ENCODE measurements at regions not wholly inside any gene's neighbourhood (a gene's known extent, or its start where the extent isn't known, plus 50 kb on each side); places are given as distances from the start of the nearest gene placed in this dataset.

- peak; percentile 29 for ATAC-seq
- H3K9me3 Mint-ChIP-seq: no peaks in the 10 kb centered on the region
- no peak for TF ChIP-seq ZNF396 (CRISPR knock-in tag; IDR thresholded peaks at IDR 0.05; ENCODE audit: borderline replicate concordance)
- TF ChIP-seq ZNF138 (CRISPR knock-in tag; conservative IDR thresholded peaks at IDR 0.05): 0 out of 2 replicates have a peak, but pooled peaks have one; percentile 17
- peaks cover 42% of the 10 kb centered on the region for H3K36me3 Mint-ChIP-seq
- CTCF ChIA-PET: no interaction called here
- peaks cover 64% of the 10 kb centered on the region for H3K4me1 Mint-ChIP-seq
- no peak for DNase-seq (ENCODE audit: low spot score)
- peak overlapping the region; percentile 95 for H3K27ac Mint-ChIP-seq
- no peaks in the 10 kb centered on the region for H3K27me3 Mint-ChIP-seq (ENCODE audit: low read depth)
- H3K4me3 Mint-ChIP-seq: no peak overlapping the region
- POLR2A ChIA-PET: no interaction called here
Observed at GRCh38 chr3:176293276-176293675, 904.0 kb downstream of the TBL1XR1 start.

GRCh38 chr3:176286476-176287085, 910.7 kb downstream of the TBL1XR1 start:
- Mint-ChIP-seq H3K27ac (no peak overlapping the region), H3K4me3 (no peak overlapping the region), H3K27me3 (ENCODE audit: low read depth) (no peaks in the 10 kb centered on the region), H3K36me3 (peaks cover 38% of the 10 kb centered on the region), H3K9me3 (no peaks in the 10 kb centered on the region), H3K4me1 (peaks cover 32% of the 10 kb centered on the region)
- no peak for TF ChIP-seq NR1H2 (CRISPR knock-in tag; IDR thresholded peaks at IDR 0.05)
- no peak for TF ChIP-seq E2F1 (CRISPR knock-in tag; IDR thresholded peaks at IDR 0.05)
- TF ChIP-seq ERG (CRISPR knock-in tag; IDR thresholded peaks at IDR 0.05): no peak
- TF ChIP-seq RELA (CRISPR knock-in tag; IDR thresholded peaks at IDR 0.05; ENCODE audit: borderline replicate concordance): no peak
- no peak for TF ChIP-seq CTCF (IDR thresholded peaks at IDR 0.05)
- TF ChIP-seq TEAD4 (CRISPR knock-in tag; IDR thresholded peaks at IDR 0.05): no peak
- no peak for TF ChIP-seq ZBTB21 (CRISPR knock-in tag; IDR thresholded peaks at IDR 0.05; ENCODE audit: borderline replicate concordance)
- no peak for TF ChIP-seq GABPB1 (CRISPR knock-in tag; IDR thresholded peaks at IDR 0.05)
- TF ChIP-seq STAT6 (CRISPR knock-in tag; conservative IDR thresholded peaks at IDR 0.05; ENCODE audit: low read depth): no peak
- no peak for TF ChIP-seq FOXP1 (CRISPR knock-in tag; IDR thresholded peaks at IDR 0.05; ENCODE audit: borderline replicate concordance)
- TF ChIP-seq FOXK1 (CRISPR knock-in tag; IDR thresholded peaks at IDR 0.05): no peak
- TF ChIP-seq ZNF232 (CRISPR knock-in tag; IDR thresholded peaks at IDR 0.05): no peak
- no peak for TF ChIP-seq KAT7 (CRISPR knock-in tag; IDR thresholded peaks at IDR 0.05; ENCODE audit: borderline replicate concordance)
- no peak for TF ChIP-seq NFATC4 (CRISPR knock-in tag; IDR thresholded peaks at IDR 0.05)
- TF ChIP-seq ZSCAN18 (CRISPR knock-in tag; IDR thresholded peaks at IDR 0.05): no peak
- TF ChIP-seq JUN (CRISPR knock-in tag; IDR thresholded peaks at IDR 0.05): no peak
- DNase-seq (ENCODE audit: low spot score) (no peak), ATAC-seq (no peak)
- CTCF ChIA-PET: no interaction called here
- POLR2A ChIA-PET: no interaction called here

All from WTC11 (cell line).